ENCODE measurements at regions not wholly inside any gene's neighbourhood (a gene's known extent, or its start where the extent isn't known, plus 50 kb on each side); places are given as distances from the start of the nearest gene placed in this dataset.
"Not testable (repeated sequence)": the region's sequence is repeated elsewhere in the genome, so short reads cannot be mapped to it uniquely, and the experiment has no call there.

DNA sequence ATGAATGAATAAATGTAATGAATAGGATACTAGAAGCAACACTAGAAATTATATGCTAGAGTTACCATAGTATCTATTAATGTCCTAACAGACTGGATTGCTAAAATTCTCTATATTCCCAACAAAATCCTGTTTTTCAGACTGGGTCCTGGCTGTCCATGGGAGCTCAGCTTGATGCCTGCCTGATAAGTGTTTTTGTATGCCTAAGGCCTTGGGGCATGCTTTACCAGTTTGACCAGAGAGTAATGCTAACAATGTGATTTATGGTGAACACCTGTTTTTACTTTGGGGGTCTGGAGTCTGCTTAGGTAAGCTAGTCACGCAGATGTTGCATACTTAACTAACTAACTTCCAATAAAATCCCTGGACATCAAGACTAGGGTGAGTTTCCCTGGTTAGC lies 318.8 kb upstream of the DEPDC1 start:
- TF ChIP-seq, protein P1, sequence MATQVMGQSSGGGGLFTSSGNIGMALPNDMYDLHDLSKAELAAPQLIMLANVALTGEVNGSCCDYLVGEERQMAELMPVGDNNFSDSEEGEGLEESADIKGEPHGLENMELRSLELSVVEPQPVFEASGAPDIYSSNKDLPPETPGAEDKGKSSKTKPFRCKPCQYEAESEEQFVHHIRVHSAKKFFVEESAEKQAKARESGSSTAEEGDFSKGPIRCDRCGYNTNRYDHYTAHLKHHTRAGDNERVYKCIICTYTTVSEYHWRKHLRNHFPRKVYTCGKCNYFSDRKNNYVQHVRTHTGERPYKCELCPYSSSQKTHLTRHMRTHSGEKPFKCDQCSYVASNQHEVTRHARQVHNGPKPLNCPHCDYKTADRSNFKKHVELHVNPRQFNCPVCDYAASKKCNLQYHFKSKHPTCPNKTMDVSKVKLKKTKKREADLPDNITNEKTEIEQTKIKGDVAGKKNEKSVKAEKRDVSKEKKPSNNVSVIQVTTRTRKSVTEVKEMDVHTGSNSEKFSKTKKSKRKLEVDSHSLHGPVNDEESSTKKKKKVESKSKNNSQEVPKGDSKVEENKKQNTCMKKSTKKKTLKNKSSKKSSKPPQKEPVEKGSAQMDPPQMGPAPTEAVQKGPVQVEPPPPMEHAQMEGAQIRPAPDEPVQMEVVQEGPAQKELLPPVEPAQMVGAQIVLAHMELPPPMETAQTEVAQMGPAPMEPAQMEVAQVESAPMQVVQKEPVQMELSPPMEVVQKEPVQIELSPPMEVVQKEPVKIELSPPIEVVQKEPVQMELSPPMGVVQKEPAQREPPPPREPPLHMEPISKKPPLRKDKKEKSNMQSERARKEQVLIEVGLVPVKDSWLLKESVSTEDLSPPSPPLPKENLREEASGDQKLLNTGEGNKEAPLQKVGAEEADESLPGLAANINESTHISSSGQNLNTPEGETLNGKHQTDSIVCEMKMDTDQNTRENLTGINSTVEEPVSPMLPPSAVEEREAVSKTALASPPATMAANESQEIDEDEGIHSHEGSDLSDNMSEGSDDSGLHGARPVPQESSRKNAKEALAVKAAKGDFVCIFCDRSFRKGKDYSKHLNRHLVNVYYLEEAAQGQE (IDR thresholded peaks at IDR 0.05) = no peak
- TF ChIP-seq HNF4G (IDR thresholded peaks at IDR 0.05) (no peak), EGR1 (IDR thresholded peaks at IDR 0.05; ENCODE audit: low read depth in 2 of 2) (no peak), RAD21 (IDR thresholded peaks at IDR 0.05) (no peak), RXRA (IDR thresholded peaks at IDR 0.05) (no peak), YY1 (IDR thresholded peaks at IDR 0.05) (no peak), TAF1 (conservative IDR thresholded peaks at IDR 0.05) (no peak), FOXA2 (IDR thresholded peaks at IDR 0.05) (no peak), GABPA (IDR thresholded peaks at IDR 0.05 in 1 of 2, conservative IDR thresholded peaks at IDR 0.05 in 1 of 2) (no peak), JUND (IDR thresholded peaks at IDR 0.05) (no peak), SP1 (IDR thresholded peaks at IDR 0.05) (no peak), HNF4A (conservative IDR thresholded peaks at IDR 0.05) (no peak), NR2F2 (IDR thresholded peaks at IDR 0.05) (no peak), FOXA1 (IDR thresholded peaks at IDR 0.05) (no peak)
- TF ChIP-seq, protein P2, sequence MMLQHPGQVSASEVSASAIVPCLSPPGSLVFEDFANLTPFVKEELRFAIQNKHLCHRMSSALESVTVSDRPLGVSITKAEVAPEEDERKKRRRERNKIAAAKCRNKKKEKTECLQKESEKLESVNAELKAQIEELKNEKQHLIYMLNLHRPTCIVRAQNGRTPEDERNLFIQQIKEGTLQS (IDR thresholded peaks at IDR 0.05) = no peak
- TF ChIP-seq, protein P3, sequence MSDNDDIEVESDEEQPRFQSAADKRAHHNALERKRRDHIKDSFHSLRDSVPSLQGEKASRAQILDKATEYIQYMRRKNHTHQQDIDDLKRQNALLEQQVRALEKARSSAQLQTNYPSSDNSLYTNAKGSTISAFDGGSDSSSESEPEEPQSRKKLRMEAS (IDR thresholded peaks at IDR 0.05) = no peak
- TF ChIP-seq, protein P4, sequence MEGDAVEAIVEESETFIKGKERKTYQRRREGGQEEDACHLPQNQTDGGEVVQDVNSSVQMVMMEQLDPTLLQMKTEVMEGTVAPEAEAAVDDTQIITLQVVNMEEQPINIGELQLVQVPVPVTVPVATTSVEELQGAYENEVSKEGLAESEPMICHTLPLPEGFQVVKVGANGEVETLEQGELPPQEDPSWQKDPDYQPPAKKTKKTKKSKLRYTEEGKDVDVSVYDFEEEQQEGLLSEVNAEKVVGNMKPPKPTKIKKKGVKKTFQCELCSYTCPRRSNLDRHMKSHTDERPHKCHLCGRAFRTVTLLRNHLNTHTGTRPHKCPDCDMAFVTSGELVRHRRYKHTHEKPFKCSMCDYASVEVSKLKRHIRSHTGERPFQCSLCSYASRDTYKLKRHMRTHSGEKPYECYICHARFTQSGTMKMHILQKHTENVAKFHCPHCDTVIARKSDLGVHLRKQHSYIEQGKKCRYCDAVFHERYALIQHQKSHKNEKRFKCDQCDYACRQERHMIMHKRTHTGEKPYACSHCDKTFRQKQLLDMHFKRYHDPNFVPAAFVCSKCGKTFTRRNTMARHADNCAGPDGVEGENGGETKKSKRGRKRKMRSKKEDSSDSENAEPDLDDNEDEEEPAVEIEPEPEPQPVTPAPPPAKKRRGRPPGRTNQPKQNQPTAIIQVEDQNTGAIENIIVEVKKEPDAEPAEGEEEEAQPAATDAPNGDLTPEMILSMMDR (IDR thresholded peaks at IDR 0.05; ENCODE audit: low read depth, low read length, missing input control) = no peak
- no peak for DNase-seq (ENCODE audit: low spot score)
- 76% methylated on average over 1 of the region's 1 CpG for WGBS

DNA sequence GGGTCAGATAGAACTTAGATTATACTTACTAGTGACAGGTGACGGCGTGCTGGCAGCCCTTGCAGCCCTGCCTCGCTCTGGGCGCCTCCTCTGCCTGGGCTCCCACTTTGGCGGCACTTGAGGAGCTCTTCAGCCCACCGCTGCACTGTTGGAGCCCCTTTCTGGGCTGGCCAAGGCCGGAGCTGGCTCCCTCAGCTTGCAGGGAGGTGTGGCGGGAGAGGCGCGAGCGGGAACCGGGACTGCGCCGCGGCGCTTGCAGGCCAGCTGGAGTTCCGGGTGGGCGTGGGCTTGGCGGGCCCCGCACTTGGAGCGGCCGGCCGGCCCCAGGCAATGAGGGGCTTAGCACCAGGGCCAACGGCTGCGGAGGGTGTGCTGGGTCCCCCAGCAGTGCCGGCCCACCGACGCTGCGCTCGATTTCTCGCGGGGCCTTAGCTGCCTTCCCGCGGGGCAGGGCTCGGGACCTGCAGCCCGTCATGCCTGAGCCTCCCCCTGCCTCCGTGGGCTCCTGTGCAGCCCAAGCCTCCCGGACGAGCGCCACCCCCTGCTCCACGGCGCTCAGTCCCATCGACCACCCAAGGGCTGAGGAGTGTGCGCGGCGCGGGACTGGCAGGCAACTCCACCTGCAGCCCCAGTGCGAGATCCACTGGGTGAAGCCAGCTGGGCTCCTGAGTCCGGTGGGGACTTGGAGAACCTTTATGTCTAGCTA lies 320.8 kb upstream of the DEPDC1 start:
- H3K9ac ChIP-seq (ENCODE audit: low read depth in 1 of 2, low read length in 2 of 2); H3K27me3 ChIP-seq (ENCODE audit: control insufficient read depth in 4 of 4, insufficient read depth in 4 of 4, low read length in 3 of 4); H3K9me3 ChIP-seq (ENCODE audit: control insufficient read depth in 4 of 4, low read length in 3 of 4); H3K4me3 ChIP-seq (ENCODE audit: low read depth in 1 of 3, low read length in 3 of 3); H3K4me1 ChIP-seq (ENCODE audit: control insufficient read depth in 4 of 4, insufficient read depth in 4 of 4, low read length in 3 of 4); H3K27ac ChIP-seq (ENCODE audit: low read depth in 1 of 2, low read length in 2 of 2); DNase-seq (ENCODE audit: low spot score); H3K36me3 ChIP-seq (ENCODE audit: control insufficient read depth in 4 of 4, insufficient read depth in 3 of 4, low read depth in 1 of 4, low read length in 3 of 4): not testable (repeated sequence)
- WGBS = 91% methylated on average over 49 of the region's 49 CpGs

More for the DNA sequence above, 318.8 kb upstream of the DEPDC1 start:
- no peaks in the 10 kb centered on the region for H3K9me3 ChIP-seq (ENCODE audit: control insufficient read depth in 4 of 4, low read length in 3 of 4)
- no peaks in the 10 kb centered on the region for H3K36me3 ChIP-seq (ENCODE audit: control insufficient read depth in 4 of 4, insufficient read depth in 3 of 4, low read depth in 1 of 4, low read length in 3 of 4)
- no peak overlapping the region for H3K27ac ChIP-seq (ENCODE audit: low read depth in 1 of 2, low read length in 2 of 2)
- no peaks in the 10 kb centered on the region for H3K4me1 ChIP-seq (ENCODE audit: control insufficient read depth in 4 of 4, insufficient read depth in 4 of 4, low read length in 3 of 4)
- H3K9ac ChIP-seq (ENCODE audit: low read depth in 1 of 2, low read length in 2 of 2) = no peak overlapping the region
- no peak overlapping the region for H3K4me3 ChIP-seq (ENCODE audit: low read depth in 1 of 3, low read length in 3 of 3)
- H3K27me3 ChIP-seq (ENCODE audit: control insufficient read depth in 4 of 4, insufficient read depth in 4 of 4, low read length in 3 of 4) = no peaks in the 10 kb centered on the region
